HEK293 (cell line): ENCODE measurements at regions not wholly inside any gene's neighbourhood (a gene's known extent, or its start where the extent isn't known, plus 50 kb on each side); places are given as distances from the start of the nearest gene placed in this dataset.

ENCODE experiments used
- CTCF ChIA-PET: fragments of 350-600 bp; formaldehyde crosslinking; extraction: SDS; loops from one replicate; lab custom pipeline; 2021; ENCODE audit warnings: antibody characterized with exemption; lab: Yijun Ruan, JAX
- POLR2A ChIA-PET: fragments of 300-600 bp; formaldehyde crosslinking; extraction: SDS; loops from one replicate; lab custom pipeline; 2020; ENCODE audit warnings: antibody characterized with exemption, inconsistent platforms; lab: Yijun Ruan, JAX
- H3K27ac ChIP-seq: fragments of 200-500 bp; sonication (Bioruptor generic); 2 replicates; pipeline ENCODE4 v1.5.1; 2014; ENCODE audit warnings: low read depth, low read length, control low read depth, inconsistent platforms; ENCODE audit errors: extremely low read depth
- H3K36me3 ChIP-seq, 2 experiments: fragments of 200-500 bp in 1 of 2; sonication (Bioruptor generic) in 1 of 2; 1 replicate in 1 of 2; 2 replicates in 1 of 2; pipeline ENCODE4 v1.5.1; 2014 to 2017; ENCODE audit warnings: inconsistent platforms in 2 of 2, low read length in 2 of 2; ENCODE audit not compliant: control insufficient read depth in 2 of 2, insufficient read depth in 1 of 2
- H3K4me1 ChIP-seq: fragments of 200-500 bp; sonication (Bioruptor generic); 2 replicates; pipeline ENCODE4 v1.5.1; 2014; ENCODE audit warnings: mild to moderate bottlenecking, low read length, inconsistent platforms; ENCODE audit not compliant: control insufficient read depth, insufficient read depth
- H3K4me3 ChIP-seq: 2 replicates; pipeline ENCODE4 v1.5.1; 2011; ENCODE audit warnings: low read depth, mild to moderate bottlenecking, control low read depth, low read length, moderate library complexity
- H3K9me3 ChIP-seq: fragments of 200-500 bp; sonication (Bioruptor generic); 2 replicates; pipeline ENCODE4 v1.5.1; 2014; ENCODE audit warnings: low read depth, low read length, inconsistent platforms; ENCODE audit not compliant: control insufficient read depth, insufficient read depth
- GLIS2 ChIP-seq: fragments of 450-650 bp; formaldehyde crosslinking; IDR thresholded peaks from 2 replicates; pipeline ENCODE4 v1.5.1; 2016; ENCODE audit warnings: missing biosample characterization, missing genetic modification characterization
- KLF10 ChIP-seq: fragments of 450-650 bp; IDR thresholded peaks from 2 replicates; pipeline ENCODE4 v1.5.1; 2018; ENCODE audit warnings: missing biosample characterization, mild to moderate bottlenecking, missing genetic modification characterization
- OSR2 ChIP-seq: fragments of 450-650 bp; formaldehyde crosslinking; IDR thresholded peaks from 2 replicates; pipeline ENCODE4 v1.5.1; 2016; ENCODE audit warnings: missing biosample characterization, missing genetic modification characterization
- PRDM4 ChIP-seq: fragments of 450-650 bp; formaldehyde crosslinking; IDR thresholded peaks from 2 replicates; pipeline ENCODE4 v1.5.1; 2017; ENCODE audit warnings: missing biosample characterization, missing genetic modification characterization
- SP7 ChIP-seq: fragments of 450-650 bp; formaldehyde crosslinking; IDR thresholded peaks from 2 replicates; pipeline ENCODE4 v1.5.1; 2016; ENCODE audit warnings: missing biosample characterization, missing genetic modification characterization
- ZBTB10 ChIP-seq: fragments of 450-650 bp; formaldehyde crosslinking; IDR thresholded peaks from 2 replicates; pipeline ENCODE4 v1.5.1; 2016; ENCODE audit warnings: missing biosample characterization, missing genetic modification characterization
- ZBTB26 ChIP-seq: fragments of 450-650 bp; formaldehyde crosslinking; optimal IDR thresholded peaks from 2 replicates; pipeline ENCODE3; 2016; ENCODE audit warnings: missing biosample characterization, mild to moderate bottlenecking, missing genetic modification characterization
- ZBTB44 ChIP-seq: fragments of 450-650 bp; IDR thresholded peaks from 2 replicates; pipeline ENCODE4 v1.5.1; 2018; ENCODE audit warnings: missing biosample characterization, mild to moderate bottlenecking, missing genetic modification characterization
- ZNF121 ChIP-seq: fragments of 450-650 bp; formaldehyde crosslinking; IDR thresholded peaks from 2 replicates; pipeline ENCODE4 v1.5.1; 2016; ENCODE audit warnings: missing biosample characterization, missing genetic modification characterization
- ZNF146 ChIP-seq: fragments of 450-650 bp; formaldehyde crosslinking; IDR thresholded peaks from 2 replicates; pipeline ENCODE4 v1.5.1; 2016; ENCODE audit warnings: missing biosample characterization, missing genetic modification characterization
- ZNF335 ChIP-seq: fragments of 450-650 bp; formaldehyde crosslinking; conservative IDR thresholded peaks from 2 replicates; pipeline ENCODE4 v1.5.1; 2016; ENCODE audit warnings: missing biosample characterization, missing genetic modification characterization
- ZNF416 ChIP-seq: fragments of 450-650 bp; formaldehyde crosslinking; IDR thresholded peaks from 2 replicates; pipeline ENCODE4 v1.5.1; 2016; ENCODE audit warnings: missing biosample characterization, missing genetic modification characterization
- ZNF549 ChIP-seq: fragments of 450-650 bp; IDR thresholded peaks from 2 replicates; pipeline ENCODE4 v1.5.1; 2018; ENCODE audit warnings: missing biosample characterization, missing genetic modification characterization, mild to moderate bottlenecking, inconsistent platforms, moderate library complexity
- ZNF610 ChIP-seq: fragments of 450-650 bp; formaldehyde crosslinking; IDR thresholded peaks from 2 replicates; pipeline ENCODE4 v1.5.1; 2016; ENCODE audit warnings: missing biosample characterization, missing genetic modification characterization, borderline replicate concordance
- ZNF768 ChIP-seq: fragments of 450-650 bp; formaldehyde crosslinking; IDR thresholded peaks from 2 replicates; pipeline ENCODE4 v1.5.1; 2018; ENCODE audit warnings: missing biosample characterization, mild to moderate bottlenecking, missing genetic modification characterization
- ZNF776 ChIP-seq: fragments of 450-650 bp; formaldehyde crosslinking; IDR thresholded peaks from 2 replicates; pipeline ENCODE4 v1.5.0; 2017; ENCODE audit warnings: missing biosample characterization, missing genetic modification characterization, borderline replicate concordance
- TF ChIP-seq, protein P1 (sequence below): fragments of 450-650 bp; formaldehyde crosslinking; conservative IDR thresholded peaks from 2 replicates; pipeline ENCODE4 v1.5.1; 2016; ENCODE audit warnings: low read depth, missing biosample characterization, missing genetic modification characterization
- TF ChIP-seq, protein P2 (sequence below): fragments of 450-650 bp; formaldehyde crosslinking; IDR thresholded peaks from 2 replicates; pipeline ENCODE4 v1.5.1; 2017; ENCODE audit warnings: missing biosample characterization, missing genetic modification characterization
- TF ChIP-seq, protein P3 (sequence below): fragments of 450-650 bp; formaldehyde crosslinking; IDR thresholded peaks from 2 replicates; pipeline ENCODE4 v1.5.1; 2016; ENCODE audit warnings: missing biosample characterization, missing genetic modification characterization

GRCh38 chr17:34024806-34025551 lies 230.1 kb upstream of the CCL2 start:
- Histone ChIP-seq H3K36me3 (no peaks in the 10 kb centered on the region), H3K27ac (no peak overlapping the region), H3K9me3 (no peaks in the 10 kb centered on the region), H3K4me3 (no peak overlapping the region), H3K4me1 (no peaks in the 10 kb centered on the region)
- ChIA-PET POLR2A (interaction anchor here (0.5 kb wide), 1 partner anchor 28 kb away, joined by 3 read pairs; no protein-coding TSS in a partner anchor), CTCF (interaction anchor here (0.6 kb wide), 1 partner anchor 302 kb away, joined by 3 read pairs; no protein-coding TSS in a partner anchor)
- TF ChIP-seq ZBTB10 (tag by site-specific recombination) (no peak), ZNF549 (tag by site-specific recombination) (no peak), SP7 (tag by site-specific recombination) (no peak), KLF10 (tag by site-specific recombination) (no peak), ZNF610 (tag by site-specific recombination) (no peak), ZBTB26 (tag by site-specific recombination) (no peak), GLIS2 (tag by site-specific recombination) (no peak), ZNF776 (no peak), PRDM4 (no peak), ZNF121 (tag by site-specific recombination) (no peak), OSR2 (no peak), ZNF146 (no peak), ZBTB44 (no peak), ZNF335 (tag by site-specific recombination) (no peak), ZNF768 (tag by site-specific recombination) (no peak), ZNF416 (tag by site-specific recombination) (no peak)
- TF ChIP-seq, protein P1, sequence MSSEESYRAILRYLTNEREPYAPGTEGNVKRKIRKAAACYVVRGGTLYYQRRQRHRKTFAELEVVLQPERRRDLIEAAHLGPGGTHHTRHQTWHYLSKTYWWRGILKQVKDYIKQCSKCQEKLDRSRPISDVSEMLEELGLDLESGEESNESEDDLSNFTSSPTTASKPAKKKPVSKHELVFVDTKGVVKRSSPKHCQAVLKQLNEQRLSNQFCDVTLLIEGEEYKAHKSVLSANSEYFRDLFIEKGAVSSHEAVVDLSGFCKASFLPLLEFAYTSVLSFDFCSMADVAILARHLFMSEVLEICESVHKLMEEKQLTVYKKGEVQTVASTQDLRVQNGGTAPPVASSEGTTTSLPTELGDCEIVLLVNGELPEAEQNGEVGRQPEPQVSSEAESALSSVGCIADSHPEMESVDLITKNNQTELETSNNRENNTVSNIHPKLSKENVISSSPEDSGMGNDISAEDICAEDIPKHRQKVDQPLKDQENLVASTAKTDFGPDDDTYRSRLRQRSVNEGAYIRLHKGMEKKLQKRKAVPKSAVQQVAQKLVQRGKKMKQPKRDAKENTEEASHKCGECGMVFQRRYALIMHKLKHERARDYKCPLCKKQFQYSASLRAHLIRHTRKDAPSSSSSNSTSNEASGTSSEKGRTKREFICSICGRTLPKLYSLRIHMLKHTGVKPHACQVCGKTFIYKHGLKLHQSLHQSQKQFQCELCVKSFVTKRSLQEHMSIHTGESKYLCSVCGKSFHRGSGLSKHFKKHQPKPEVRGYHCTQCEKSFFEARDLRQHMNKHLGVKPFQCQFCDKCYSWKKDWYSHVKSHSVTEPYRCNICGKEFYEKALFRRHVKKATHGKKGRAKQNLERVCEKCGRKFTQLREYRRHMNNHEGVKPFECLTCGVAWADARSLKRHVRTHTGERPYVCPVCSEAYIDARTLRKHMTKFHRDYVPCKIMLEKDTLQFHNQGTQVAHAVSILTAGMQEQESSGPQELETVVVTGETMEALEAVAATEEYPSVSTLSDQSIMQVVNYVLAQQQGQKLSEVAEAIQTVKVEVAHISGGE: no peak
- TF ChIP-seq, protein P2, sequence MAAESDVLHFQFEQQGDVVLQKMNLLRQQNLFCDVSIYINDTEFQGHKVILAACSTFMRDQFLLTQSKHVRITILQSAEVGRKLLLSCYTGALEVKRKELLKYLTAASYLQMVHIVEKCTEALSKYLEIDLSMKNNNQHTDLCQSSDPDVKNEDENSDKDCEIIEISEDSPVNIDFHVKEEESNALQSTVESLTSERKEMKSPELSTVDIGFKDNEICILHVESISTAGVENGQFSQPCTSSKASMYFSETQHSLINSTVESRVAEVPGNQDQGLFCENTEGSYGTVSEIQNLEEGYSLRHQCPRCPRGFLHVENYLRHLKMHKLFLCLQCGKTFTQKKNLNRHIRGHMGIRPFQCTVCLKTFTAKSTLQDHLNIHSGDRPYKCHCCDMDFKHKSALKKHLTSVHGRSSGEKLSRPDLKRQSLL (tag by site-specific recombination): no peak
- TF ChIP-seq, protein P3, sequence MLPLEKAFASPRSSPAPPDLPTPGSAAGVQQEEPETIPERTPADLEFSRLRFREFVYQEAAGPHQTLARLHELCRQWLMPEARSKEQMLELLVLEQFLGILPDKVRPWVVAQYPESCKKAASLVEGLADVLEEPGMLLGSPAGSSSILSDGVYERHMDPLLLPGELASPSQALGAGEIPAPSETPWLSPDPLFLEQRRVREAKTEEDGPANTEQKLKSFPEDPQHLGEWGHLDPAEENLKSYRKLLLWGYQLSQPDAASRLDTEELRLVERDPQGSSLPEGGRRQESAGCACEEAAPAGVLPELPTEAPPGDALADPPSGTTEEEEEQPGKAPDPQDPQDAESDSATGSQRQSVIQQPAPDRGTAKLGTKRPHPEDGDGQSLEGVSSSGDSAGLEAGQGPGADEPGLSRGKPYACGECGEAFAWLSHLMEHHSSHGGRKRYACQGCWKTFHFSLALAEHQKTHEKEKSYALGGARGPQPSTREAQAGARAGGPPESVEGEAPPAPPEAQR: no peak
